ENCODE measurements at regions not wholly inside any gene's neighbourhood (a gene's known extent, or its start where the extent isn't known, plus 50 kb on each side); places are given as distances from the start of the nearest gene placed in this dataset.

- DNase-seq: no peak
These were observed 1389.8 kb downstream of the TBC1D22A start for GRCh38 chr22:48152164-48152775.

- no peak for DNase-seq
These were observed 1389.2 kb downstream of the TBC1D22A start for GRCh38 chr22:48151641-48152040.

- DNase-seq: no peak
These were observed 1385.4 kb downstream of the TBC1D22A start for GRCh38 chr22:48147831-48148230.

GRCh38 chr22:48147404-48147803 lies 1385.0 kb downstream of the TBC1D22A start:
- DNase-seq: no peak

GRCh38 chr22:48146426-48146825 lies 1384.0 kb downstream of the TBC1D22A start:
- DNase-seq: no peak

- no peak for DNase-seq
These were observed 1383.3 kb downstream of the TBC1D22A start for GRCh38 chr22:48145738-48146137.

GRCh38 chr22:48144318-48144717 lies 1381.9 kb downstream of the TBC1D22A start:
- DNase-seq: no peak

- no peak for DNase-seq
These were observed 1381.4 kb downstream of the TBC1D22A start for GRCh38 chr22:48143856-48144255.

GRCh38 chr22:48142388-48142787 lies 1379.9 kb downstream of the TBC1D22A start:
- DNase-seq: no peak

GRCh38 chr22:48141301-48141700 lies 1378.9 kb downstream of the TBC1D22A start:
- no peak for DNase-seq

- DNase-seq: no peak
These were observed 1377.9 kb downstream of the TBC1D22A start for GRCh38 chr22:48140261-48140813.

- no peak for DNase-seq
These were observed 1377.3 kb downstream of the TBC1D22A start for GRCh38 chr22:48139776-48140175.

- peak; percentile 13 for DNase-seq
These were observed 1376.4 kb downstream of the TBC1D22A start for GRCh38 chr22:48138855-48139254.

- no peak for DNase-seq
These were observed 1376.0 kb downstream of the TBC1D22A start for GRCh38 chr22:48138427-48138826.

GRCh38 chr22:48137640-48138039 lies 1375.2 kb downstream of the TBC1D22A start:
- no peak for DNase-seq

- DNase-seq: no peak
These were observed 1373.1 kb downstream of the TBC1D22A start for GRCh38 chr22:48135592-48135991.

GRCh38 chr22:48125416-48125815 lies 1363.0 kb downstream of the TBC1D22A start:
- no peak for DNase-seq

GRCh38 chr22:48121984-48122383 lies 1359.5 kb downstream of the TBC1D22A start:
- DNase-seq: no peak

- DNase-seq: no peak
These were observed 1356.2 kb downstream of the TBC1D22A start for GRCh38 chr22:48118654-48119053.

GRCh38 chr22:48116871-48117270 lies 1354.4 kb downstream of the TBC1D22A start:
- DNase-seq: no peak

GRCh38 chr22:48112687-48113521 lies 1350.5 kb downstream of the TBC1D22A start:
- no peak for DNase-seq

- DNase-seq: no peak
These were observed 1344.3 kb downstream of the TBC1D22A start for GRCh38 chr22:48106715-48107259.

- no peak for DNase-seq
These were observed 1343.8 kb downstream of the TBC1D22A start for GRCh38 chr22:48106215-48106614.

- no peak for DNase-seq
These were observed 1342.8 kb downstream of the TBC1D22A start for GRCh38 chr22:48105259-48105658.
